Activated CD4-positive, alpha-beta T cell treated with anti-CD3 and anti-CD28 coated beads, Interleukin-2, amount 50 U/mL, for 16 hours (primary cell): ENCODE measurements at regions not wholly inside any gene's neighbourhood (a gene's known extent, or its start where the extent isn't known, plus 50 kb on each side); places are given as distances from the start of the nearest gene placed in this dataset.
"Not testable (repeated sequence)": the region's sequence is repeated elsewhere in the genome, so short reads cannot be mapped to it uniquely, and the experiment has no call there.

Experiments
- DNase-seq: peaks from one replicate; pipeline ENCODE4 v3.0.0-alpha.2; 2020

DNA sequence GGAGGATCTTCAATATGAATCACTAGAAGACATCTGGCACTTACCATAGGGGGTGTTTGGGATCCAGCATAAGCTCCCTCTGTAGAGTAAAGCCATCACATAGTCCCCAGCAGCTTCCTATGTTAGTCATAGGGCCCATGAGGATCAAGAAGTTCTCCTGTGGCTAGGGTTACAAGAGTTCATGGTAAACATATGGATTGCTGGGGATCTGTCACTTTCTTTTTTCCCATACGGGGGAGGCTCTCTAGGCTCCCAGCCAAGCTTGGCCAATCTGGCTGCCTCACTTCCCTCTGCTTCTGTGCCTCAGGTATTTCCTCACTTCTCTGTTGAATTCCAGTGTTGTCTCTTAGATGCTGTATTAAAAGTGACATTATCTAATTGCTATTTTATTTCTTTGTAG is 597.9 kb downstream of the PDCD6IP start:
- no peak for DNase-seq

DNA sequence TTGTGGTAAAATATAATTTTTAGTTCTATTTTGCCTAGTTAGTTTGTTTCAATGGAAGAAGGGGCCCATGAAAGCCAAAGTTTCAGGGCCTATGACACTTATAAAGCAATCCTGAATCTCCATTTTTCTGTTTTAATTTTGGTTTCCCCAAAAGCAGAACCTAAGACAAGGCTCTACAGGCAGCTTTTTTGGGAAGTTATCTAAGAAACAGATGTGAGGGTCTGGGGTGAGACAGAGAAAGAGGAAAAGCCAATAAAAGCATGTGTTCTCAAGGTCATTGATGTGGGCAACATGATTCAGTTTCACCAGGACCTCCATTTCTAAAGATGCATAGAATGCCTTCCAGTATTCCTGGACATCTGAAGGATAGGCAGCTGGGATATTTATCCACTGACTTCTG is 598.5 kb downstream of the PDCD6IP start:
- DNase-seq: no peak

DNA sequence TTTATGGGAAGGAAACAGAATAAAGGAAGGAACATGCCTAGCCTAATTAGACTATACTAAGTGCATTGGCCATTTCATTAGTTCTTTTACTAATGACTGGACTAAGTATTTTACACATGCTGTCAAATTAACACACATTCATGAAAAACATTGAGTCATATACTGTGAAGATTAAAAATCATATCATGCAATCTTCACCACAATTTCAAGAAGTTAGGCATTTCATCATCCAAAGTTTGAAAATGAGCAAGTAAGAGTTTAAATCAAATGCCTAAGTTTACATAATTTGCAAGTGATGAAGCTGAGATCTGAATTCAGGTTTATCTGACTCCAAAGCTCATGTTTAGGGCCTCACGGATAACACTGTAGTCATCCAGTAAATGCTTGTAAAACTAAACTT is 601.0 kb downstream of the PDCD6IP start:
- DNase-seq: no peak

DNA sequence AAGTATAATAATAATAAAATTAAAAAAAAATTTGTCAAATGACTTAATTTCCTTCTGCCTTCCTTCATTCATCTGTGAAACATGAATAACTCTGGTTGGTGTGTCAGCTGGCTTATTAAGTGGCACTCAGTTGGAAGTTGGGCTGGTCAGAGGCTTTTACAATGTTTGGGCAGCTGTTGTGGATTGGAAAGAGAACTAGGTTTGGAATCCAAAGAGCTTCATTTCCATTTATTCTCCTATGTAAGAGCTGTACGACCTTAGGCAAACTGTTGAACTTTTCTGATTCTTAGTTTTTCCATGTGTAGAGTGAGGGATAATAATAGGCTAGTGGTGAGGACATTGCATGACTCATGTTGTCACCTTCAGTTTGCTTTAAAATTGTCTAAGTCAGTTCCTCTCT is 606.7 kb downstream of the PDCD6IP start:
- DNase-seq: no peak

DNA sequence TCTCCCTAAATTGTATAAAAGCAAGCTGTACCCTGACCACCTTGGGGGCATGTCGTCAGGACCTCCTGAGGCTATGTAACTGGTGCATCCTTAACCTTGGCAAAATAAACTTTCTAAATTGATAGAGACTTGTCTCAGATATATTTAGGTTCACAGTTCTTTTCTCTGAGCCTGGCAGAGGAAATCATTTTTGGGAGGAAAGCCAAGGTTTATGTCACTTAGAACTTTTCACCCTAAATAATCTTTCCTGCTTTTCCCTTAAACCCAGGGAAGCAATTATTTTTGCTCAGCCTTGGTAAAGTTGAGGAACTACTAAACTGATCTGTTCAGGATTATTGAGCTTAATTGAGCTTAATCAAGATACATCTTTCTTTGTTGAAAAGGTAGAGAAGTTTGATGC is 608.9 kb downstream of the PDCD6IP start:
- no peak for DNase-seq

DNA sequence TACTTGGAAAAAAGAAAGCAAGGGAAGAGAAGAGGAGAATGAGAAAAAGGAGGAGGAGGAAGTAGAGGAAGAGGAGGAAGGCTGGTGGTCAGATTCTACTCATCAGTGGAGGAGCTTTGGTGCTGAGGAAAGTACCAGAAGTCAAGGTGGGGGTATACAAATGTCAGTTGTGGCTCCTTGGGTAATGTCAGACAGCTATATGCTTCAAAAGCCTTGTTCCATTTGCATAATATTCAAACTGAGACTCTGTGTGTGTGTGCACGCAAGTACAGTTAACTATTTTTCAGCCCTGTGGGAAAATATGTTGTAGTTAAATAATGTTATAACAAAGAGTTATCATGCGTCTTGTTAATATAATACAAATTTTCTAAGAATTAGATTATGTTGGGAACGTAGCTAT is 609.7 kb downstream of the PDCD6IP start:
- DNase-seq: no peak

DNA sequence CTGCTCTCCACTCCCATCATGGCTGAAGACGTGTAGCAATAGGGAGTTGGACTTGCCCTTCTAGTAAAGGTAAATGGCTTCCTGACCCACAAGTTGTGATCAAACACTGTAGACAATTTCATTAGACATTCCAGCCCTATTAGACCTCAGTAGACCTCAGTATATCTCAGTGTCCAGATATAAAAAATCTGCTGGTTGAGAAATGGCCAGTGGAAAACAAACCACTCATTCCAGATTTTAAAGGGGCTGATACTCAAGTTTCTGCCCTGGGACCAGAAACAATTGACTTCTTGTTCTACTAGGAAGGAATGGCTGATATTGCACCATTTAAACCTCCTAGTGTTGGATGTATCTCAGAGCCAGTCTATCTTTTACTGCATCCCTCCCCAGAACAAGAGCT is 613.2 kb downstream of the PDCD6IP start:
- no peak for DNase-seq

DNA sequence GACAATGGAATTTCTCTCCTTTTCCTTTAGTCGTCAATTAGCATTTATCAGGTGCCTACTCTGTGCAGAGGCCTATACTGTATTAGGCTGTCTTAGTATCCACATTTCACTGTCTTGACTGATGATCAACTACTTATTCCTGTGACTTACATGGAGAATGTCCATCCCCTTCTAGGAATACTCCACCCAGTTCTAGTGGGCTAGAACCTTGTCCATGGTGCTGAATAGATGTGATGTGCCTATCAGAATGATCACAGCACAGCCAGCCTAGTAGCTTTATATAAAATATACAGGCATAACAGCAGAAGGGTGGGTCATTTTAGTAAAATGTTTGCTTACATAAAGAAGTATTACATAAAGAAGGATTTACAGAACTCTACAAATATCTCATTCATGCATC is 621.4 kb downstream of the PDCD6IP start:
- DNase-seq: no peak

DNA sequence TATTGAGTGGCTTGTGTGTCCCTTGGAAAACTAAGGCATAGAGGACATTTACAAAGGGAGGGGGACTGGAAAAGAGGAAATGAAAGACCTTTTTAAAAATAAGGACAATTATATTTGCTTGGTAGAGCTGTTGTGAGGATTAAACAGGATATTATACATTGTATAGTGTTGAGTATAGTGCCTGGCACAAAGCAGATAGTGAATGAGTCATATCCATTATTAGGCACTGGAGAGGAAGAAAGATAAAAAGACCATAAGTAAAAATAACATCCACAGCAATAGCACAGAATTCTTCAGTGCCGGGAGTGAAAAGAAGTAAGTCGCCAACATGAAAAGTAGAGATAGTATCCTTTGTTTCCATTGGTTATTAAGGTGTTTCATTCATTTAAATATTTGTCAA is 623.3 kb downstream of the PDCD6IP start:
- no peak for DNase-seq

DNA sequence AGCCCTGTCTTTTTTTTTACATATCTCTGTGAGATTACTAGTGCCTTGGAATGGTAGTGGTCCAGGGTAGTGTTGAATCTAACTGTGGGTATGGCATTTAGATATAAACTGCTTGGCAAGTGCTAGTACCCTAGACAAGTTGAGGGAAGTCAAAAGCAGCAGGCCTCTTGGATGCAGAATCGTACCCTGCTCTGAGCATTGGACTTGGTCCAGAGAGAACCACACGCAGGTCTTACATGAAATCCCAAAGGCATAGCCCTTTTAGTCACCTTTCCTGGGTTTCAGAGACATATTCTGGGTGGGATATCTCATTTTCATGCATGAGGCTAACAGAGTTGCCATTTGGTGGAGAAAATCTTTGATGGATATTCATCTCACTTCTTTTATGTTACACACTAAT is 641.4 kb downstream of the PDCD6IP start:
- no peak for DNase-seq

DNA sequence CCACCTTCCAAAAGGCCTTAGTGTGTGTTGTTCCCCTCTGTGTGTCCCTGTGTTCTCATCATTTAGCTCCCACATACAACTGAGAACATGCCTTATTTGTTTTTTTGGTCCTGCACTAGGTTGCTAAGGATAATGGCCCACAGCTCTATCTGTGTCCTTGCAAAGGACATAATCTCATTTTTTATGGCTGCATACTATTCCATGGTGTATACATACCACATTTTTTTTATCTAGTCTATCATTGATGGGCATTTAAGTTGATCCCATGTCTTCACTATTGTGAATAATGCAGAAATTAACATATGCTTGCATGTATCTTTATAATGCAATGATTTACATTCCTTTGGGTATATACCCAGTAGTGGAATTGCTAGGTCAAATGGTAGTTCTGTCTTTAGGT is 645.7 kb downstream of the PDCD6IP start:
- DNase-seq: no peak

DNA sequence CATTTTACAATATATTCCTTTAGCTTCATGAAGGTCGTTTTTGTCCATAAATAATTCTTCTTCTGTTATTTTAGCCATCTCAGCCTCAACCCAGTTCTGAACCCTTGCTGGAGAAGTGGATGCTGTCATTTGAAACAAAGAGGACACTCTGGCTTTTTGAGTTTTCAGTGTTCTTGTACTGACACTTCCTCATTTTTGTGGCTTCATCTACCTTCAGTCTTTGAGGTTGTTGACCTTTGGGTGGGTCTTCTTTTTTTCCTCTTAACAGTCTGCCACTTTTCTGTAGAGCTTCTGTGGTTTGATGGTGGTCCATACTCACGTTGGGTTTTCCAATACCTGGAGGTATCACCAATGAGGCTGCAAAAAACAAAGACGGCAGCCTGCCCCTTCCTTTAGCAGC is 650.9 kb downstream of the PDCD6IP start:
- DNase-seq: no peak

DNA sequence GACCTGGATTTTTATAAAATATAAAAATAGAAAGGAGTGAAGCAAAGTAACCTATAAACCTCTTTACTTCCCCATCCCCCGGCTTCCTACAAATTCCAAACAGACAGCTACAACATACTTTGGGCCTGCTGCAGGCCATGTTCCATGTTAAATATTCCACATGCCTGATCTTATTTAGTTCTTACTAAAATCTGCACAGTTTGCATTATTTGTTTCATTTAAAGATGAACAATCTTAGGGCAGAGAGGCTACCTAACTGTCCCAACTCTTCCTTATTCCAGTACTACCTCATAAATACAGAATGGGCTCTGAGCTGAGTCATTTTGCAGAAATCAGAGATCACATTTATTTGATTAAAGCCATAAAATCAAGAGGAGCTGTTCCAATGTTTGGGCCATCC is 665.0 kb downstream of the PDCD6IP start:
- DNase-seq: no peak

DNA sequence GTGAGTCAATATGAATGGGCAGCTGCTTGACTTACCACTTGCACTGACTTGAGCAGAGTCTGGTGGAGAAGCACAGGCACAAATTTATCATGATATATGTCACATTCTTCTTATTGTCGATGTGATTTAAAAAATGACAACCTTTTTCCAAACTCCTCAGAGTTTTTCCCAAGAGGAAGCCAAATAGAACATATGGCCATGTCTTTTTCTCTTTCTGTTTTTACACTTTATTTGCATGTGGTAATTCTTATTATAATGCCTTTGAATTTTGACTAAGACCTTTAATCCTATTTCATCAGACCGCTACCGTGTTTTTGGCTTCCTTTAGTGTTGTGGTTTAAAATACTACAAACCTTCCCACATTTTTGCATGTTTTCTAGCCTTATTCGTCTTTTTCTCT is 666.2 kb downstream of the PDCD6IP start:
- DNase-seq: no peak

DNA sequence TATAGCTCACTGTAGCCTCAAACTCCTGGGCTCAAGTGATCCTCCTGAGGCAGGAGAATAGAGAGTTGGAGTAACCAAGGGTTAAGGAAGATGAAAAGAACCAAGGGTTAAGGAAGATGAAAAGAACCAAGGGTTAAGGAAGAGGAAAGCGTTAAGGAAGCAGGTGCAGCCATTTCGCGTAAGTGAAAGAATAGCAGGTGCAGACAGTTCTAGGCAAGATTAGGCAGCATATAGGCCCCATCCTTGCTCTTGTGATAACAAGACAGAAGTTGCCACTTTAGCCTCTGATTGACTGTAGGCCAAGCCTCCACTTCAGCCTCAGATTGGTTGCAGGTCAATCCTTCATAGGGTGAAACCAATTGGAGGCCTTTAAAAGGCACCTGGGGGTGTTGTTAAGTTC is 677.4 kb downstream of the PDCD6IP start:
- no peak for DNase-seq

DNA sequence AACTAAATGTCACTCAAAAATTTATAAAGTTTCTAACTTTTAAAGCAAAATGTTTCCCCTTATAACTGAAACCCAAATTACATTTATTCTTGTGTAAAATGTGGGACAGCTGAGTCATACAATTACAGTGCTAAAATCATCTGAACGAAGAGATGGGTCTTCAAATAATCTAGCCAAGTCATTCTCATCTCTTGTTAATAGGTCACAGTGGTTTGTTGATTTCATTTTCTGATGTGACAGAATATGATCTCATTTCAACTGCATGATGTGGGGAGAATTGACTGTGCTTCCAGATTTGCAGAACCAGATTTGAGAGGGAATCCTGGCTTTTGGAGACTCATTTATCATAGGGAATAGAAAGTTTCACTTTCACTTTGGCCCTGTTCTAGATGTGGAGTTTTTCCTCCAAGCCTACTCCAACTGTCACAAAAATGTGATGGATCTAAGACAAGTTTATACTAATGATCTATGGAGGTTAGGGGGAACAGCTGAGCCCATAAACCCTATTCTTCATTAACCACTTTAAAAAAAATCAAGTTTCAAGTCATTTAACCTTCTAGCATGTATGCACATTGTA is 685.0 kb downstream of the PDCD6IP start:
- DNase-seq: no peak

DNA sequence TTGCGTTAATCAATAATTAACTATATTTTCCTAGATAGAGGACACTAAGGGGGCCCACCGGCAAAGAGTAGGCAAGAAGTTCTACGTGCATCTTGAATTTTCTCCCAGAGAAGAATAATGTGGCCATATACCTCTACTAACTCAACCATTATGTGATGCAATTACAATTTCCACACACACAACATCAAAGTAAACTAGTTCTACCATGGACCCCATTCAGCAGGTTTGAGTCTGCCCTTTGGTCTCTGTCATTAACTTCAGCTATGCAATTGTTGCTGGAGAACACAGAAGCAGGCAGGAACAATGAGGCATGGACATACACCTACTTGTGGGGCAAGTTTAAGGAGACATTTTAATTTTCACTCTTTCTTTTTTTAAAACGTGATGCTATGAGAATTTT is 705.9 kb downstream of the PDCD6IP start:
- no peak for DNase-seq

DNA sequence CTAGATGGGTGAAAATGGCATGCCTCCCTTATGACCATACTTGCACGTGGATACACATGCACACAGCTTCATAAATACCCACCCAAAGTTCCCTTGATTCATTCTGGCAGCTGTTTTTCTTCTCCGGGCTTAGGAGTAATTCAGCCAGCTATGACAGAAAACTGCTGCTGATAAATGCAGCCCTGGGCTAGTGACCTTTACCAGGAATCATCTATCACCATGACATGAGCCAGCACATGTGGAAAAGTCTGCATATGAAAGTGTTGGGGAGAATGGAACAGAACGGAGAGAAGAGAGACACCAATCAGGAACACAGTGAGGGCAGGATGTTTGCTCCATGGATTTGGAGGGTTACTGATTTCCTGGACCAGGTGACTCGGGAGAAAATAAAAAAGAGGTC is 706.3 kb downstream of the PDCD6IP start:
- no peak for DNase-seq

DNA sequence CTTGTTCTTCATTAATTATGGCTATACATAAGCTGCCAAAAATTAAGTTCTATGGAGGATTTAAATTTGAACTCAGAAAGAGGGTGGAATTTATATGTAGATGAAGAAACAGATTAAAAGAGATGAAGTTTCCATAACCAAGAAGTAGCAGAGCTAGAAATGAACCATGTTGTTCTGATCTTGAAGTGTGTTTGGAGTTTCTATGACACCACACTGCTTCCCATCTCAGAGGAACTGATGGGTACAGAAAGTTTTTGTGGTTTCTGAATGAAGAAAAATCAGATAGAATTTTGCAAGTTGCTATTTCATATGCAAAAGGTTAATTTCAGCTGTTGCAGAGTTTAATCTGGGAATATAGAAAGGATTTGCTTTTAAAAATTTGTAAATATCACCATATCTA is 710.3 kb downstream of the PDCD6IP start:
- no peak for DNase-seq

DNA sequence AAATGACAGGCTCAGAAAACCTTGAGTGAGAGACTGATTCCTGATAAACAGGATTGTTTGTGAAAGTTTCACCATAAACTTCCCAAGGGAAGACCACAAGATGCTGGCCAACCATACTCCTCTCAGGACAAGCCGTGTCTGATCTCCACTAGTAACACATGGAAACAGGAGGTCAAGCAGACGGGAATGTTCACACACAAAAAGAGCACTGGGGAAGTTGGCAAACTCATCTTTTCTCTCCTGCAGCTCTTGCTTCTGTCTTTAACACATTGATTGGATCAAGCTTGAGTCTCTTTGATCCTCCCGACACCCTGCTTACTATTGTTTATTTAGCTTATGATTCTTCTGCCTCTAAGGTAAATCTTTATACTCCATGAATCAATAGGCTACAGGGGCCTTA is 713.5 kb downstream of the PDCD6IP start:
- no peak for DNase-seq

DNA sequence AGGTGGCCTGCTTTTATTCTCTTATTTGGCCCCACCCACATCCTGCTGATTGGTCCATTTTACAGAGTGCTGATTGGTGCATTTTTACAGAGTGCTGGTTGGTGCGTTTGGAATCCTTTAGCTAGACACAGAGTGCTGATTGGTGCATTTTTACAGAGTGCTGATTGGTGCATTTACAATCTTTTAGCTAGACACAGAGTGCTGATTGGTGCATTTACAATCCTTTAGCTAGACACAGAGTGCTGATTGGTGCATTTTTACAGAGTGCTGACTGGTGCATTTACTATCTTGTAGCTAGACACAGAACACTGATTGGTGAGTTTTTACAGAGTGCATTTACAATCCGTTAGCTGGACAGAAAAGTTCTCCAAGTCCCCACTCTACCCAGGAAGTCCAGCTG is 720.6 kb downstream of the PDCD6IP start:
- DNase-seq: not testable (repeated sequence)

DNA sequence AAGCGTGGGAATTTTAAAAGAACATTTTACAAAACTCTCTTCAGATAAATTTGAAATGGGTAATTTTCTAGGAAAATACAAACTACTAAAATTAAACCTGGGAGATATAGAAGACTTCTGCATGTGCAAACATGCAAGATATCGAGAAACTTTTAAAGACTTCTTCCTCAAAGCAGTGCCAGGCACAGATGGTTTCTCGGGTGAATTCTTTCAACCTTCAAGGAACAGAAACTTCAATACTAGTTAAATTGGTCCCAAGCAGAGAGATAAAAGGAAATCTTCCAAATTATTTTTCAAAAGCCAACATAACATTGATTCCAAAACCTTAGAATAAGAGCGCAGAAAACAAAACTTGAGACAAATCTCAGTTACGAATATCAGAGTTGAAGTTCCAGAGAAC is 732.7 kb downstream of the PDCD6IP start:
- DNase-seq: no peak

DNA sequence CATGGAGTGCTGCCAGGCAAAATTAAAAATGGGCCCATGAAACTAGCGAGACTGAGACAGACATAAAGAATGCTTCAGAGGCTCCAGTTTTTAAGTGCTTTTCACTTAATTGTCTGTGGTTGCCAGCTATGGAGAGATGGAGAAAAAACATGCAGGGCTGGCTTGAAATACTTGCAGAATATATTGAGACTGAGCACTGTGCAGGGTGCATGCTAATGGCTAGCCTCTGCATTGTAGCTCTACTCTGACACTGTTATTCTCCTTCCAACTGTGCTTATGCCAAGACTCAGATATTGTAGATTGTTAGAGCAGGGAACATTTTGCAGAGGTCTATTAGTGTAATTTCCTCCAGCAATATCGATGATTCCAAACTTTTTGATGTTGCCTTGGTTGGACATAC is 735.0 kb downstream of the PDCD6IP start:
- no peak for DNase-seq

DNA sequence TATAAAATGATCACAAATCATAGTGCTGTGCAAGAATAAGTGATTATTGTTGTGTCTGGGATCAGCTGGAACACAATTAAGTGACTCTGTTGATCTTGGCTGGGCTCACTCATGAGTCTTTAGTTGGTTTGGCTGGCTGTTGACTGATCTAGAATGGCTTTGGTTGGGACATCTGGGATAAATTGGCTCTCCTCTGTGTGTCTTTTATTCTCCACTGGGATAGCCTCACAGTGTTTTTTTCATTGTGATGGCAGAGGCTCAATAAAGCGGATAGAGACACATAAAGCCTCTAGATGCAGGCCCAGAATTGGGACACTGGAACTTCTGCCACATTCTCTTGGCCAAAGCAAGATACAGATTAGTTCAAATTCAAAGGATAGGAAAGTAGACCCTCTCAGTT is 735.6 kb downstream of the PDCD6IP start:
- DNase-seq: no peak

DNA sequence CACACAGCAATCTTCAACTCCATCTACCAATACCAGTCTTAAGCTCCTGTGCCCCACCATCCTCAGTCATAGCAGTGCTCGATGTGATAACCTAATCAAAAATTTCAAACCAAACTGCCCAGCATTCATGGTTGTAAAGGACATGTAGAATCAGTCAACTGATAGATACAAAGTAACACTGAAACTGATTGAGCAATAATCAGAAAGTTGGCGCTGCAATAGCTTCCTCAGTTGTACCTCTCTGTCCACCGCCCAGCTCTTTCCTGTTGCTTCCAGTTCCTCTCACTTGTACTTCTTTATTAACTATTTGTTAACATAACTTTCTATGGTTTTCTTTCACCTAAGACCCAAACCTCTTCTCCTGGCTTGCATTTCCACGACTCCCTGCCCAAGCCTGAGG is 745.7 kb downstream of the PDCD6IP start:
- no peak for DNase-seq

DNA sequence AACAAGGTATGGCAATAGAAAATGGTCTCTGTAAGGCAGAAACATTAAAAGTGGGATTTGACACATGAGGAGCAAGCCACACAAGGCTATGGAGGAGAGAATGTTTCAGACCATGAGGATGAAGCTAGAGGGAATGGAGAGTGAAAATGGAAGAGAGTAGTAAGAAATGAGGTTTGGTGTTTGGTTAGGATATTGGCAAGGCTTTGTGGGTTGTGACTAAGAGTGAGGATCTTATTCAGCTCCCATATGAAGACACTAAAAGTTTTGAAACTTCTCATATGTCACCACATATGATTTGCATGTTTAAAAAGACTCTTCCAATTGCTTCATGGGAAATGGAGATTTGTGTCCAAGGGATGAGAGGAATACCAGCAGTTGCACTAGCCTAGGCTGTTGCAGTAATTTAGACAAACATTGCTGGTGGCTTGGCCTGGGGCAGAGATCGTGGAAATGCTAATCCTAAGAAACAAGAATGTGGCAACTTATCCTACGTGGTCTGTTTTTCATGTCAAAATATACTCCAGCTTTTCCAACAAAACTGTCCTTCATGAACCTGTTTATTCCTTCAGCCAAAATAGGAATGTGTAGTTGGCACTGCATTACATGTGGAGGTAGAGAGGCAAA is 749.0 kb downstream of the PDCD6IP start:
- no peak for DNase-seq
